ENCODE measurements at regions not wholly inside any gene's neighbourhood (a gene's known extent, or its start where the extent isn't known, plus 50 kb on each side); places are given as distances from the start of the nearest gene placed in this dataset.

DNA sequence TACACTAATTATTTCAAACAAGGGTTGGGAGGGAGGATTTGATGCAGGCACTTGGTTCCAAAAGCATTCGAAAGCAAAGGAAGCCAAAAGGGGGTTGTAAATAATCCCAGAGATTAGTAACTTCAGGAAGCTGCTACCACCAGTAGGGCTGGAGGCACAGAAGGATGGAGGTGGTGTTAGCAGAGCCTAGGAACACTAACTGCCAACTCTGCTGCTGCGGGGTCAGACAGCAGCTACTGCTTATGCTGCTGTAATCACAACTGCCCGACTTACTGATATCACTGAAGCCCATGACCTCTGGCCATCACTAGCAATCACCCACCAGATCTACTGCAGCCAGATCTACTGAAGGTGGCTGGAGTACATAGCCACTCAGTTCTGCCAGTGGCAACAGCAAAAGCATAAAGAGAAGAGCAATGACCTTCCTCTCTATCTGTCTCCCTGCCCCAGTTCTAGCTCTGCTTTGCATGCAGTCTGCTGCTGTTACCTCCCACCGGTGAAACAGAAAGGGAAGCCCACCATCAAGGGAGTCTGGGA lies 408.5 kb downstream of the PLPP3 start:
- TF ChIP-seq CTCF (conservative IDR thresholded peaks at IDR 0.05; ENCODE audit: low read depth, low read length) (no peak), EZH2 (IDR thresholded peaks at IDR 0.05; ENCODE audit: low read length, unreplicated experiment) (no peak), EZH2phosphoT487 (IDR thresholded peaks at IDR 0.05; ENCODE audit: borderline replicate concordance, low read length) (no peak)
